HG03108 (cell line): ENCODE measurements at regions not wholly inside any gene's neighbourhood (a gene's known extent, or its start where the extent isn't known, plus 50 kb on each side); places are given as distances from the start of the nearest gene placed in this dataset.

Experiments used
- ATAC-seq: cut with Tn5 transposase; IDR thresholded peaks from one replicate; pipeline ENCODE4 v1.9.1; 2021; ENCODE audit warnings: moderate library complexity; ENCODE audit not compliant: unreplicated experiment

- ATAC-seq: no peak
Observed at GRCh38 chr16:79543219-79543618, 57.3 kb downstream of the MAF start.

GRCh38 chr16:79542237-79542774, 58.2 kb downstream of the MAF start:
- no peak for ATAC-seq

DNA sequence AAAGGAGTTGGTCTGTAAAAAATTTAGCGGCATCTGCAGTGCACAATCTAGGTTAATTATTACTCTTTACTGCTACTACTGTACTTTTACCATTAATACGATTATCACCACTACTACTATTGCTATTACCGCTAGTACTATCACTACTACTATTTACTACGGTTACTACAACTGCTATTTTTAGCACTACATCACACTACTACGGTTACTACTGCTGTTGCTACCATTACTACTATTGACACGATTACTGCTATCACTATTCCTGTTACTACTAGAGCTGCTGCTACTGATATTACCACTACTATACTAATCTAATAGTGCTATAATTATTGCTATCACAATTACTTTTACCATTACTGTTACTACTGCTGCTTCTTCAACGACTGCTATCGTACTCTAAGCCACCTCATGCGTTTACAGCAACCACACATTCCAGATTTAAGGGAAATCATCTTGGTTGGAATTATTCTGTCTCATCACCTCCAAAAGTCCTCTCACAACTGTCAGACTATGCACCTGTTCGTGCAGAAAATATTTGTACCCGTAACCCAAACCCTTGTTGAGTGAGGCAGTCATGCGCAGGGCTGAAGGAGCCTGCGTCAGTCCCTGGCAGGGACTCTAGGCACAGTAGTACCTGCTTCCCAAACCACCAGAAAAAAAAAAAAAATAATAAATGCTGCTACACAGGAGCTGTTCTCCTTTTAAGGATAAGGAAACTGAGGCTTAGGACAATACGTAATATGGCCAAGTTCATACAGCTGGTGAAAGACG, 59.5 kb downstream of the MAF start:
- no peak for ATAC-seq

- ATAC-seq: no peak
Observed at GRCh38 chr16:79537584-79537983, 63.0 kb downstream of the MAF start.

- no peak for ATAC-seq
Observed at GRCh38 chr16:79536958-79537357, 63.6 kb downstream of the MAF start.

- no peak for ATAC-seq
Observed at GRCh38 chr16:79535130-79535529, 65.4 kb downstream of the MAF start.

DNA sequence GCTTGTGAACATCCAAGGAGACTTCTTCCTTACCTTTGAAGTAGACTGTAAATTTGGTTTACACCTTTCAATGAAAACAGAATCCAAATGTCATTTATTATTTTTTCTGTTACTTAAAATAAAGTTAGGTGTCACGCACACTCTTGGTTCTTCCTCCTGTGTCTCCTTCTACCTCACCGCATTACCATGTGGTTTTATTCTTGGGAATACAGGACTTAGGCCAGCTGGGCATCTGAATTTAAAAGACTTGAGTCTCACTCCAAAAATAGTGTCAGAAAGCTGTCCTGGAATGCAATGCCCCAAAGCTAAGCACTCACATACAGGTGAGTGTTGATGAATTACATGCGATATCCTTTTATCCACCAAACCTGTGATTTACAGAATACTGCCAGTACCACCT, 66.4 kb downstream of the MAF start:
- ATAC-seq: no peak

DNA sequence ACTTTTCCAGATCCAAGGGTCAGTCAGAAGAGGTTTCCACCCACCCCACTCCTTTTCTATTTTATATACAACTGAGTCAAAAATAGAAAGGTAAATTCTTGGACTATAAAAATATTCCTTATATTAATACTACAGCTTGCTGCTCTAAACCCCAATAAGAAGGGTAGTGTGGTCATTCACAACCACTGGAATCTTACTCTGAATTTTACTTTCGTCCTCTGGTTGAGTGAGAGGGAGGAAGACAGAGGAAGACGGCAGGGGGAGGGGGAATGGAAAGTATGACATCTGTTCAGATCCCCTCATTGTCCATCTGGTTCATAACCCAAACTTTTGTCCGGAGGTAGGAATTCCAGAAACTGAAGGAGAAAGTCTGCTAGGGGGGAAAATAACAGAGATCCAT, 67.2 kb downstream of the MAF start:
- no peak for ATAC-seq

DNA sequence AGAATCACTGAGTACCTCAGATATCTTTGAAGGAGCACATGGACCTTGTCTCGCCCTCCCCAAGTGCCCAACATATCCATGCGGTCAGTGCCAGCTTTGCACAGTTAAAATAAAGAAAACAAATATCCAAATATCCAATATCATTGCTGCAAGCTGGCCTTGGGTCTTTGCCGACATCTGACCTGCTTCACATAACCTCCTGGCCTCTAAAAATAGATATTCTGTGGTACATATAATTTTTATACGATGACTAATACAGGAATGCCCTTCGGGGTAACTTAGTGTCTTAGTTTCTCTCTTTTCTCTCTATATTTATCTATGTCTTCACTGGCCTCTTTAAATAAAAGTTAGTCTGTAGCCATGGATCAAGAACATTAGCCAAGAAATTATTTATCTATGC, 67.8 kb downstream of the MAF start:
- no peak for ATAC-seq

DNA sequence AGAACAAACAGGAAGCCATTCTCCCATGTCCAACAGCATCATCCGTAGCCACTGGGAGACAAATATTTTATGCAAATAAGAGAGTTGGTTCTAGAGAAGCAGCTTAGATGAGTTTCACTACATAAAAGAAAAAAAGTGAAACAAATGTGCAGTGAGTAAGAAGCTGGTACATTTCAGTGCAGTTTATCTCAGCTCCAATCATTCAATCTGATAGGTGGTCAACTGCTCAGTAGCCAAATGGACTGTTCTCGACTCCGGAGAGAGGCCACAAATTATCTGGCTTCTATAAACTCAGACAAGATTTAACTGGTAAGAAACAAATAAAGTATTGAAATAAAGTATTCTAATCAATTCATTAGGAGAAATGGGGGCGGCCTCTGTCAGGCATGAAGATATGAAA, 68.3 kb downstream of the MAF start:
- no peak for ATAC-seq

GRCh38 chr16:79528338-79528737, 72.2 kb downstream of the MAF start:
- ATAC-seq: no peak

GRCh38 chr16:79523971-79524370, 76.6 kb downstream of the MAF start:
- no peak for ATAC-seq

- no peak for ATAC-seq
Observed at GRCh38 chr16:79519448-79519847, 81.1 kb downstream of the MAF start.

DNA sequence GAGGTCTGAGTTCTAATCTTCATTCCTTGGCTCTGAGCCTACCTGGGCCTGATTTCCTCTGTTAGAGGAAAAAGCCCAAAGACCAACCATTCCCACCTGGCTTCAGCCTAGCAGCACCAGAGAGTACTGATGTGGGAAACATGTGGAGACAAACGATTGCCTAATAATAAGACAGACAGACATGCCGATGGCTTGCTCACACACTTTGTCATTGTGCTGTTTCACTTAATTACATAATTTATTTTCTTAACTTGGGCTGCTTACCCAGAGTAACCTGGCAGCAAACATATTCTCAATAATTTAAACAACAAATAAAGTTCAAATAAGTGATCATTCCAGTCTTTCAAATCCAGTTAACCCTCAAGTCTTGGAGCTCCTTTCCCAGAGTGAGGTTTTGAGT, 83.4 kb downstream of the MAF start:
- ATAC-seq: no peak

GRCh38 chr16:79510879-79511278, 89.7 kb downstream of the MAF start:
- ATAC-seq: no peak

GRCh38 chr16:79509906-79510305, 90.6 kb downstream of the MAF start:
- ATAC-seq: no peak

DNA sequence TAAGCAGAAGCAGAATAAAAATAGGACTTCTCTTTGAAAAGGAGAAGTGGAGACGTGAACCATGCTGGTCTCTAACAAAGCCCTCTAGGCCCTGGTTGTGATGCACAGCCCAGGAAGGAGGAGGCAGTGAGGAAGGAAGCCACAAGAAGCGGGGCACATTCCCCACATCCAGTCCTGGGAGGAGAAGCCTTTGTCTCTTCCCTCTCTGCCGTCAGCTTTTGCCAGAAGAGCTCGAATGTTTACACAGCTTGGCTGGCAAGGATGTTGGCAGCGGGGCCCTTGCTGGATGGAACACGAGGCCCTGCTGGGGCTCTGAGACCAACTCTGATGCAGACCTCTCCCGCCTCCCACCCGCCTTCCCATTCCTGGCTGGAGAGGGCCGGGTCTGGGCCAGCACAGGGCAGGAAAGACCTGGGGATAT, 91.3 kb downstream of the MAF start:
- ATAC-seq: no peak

DNA sequence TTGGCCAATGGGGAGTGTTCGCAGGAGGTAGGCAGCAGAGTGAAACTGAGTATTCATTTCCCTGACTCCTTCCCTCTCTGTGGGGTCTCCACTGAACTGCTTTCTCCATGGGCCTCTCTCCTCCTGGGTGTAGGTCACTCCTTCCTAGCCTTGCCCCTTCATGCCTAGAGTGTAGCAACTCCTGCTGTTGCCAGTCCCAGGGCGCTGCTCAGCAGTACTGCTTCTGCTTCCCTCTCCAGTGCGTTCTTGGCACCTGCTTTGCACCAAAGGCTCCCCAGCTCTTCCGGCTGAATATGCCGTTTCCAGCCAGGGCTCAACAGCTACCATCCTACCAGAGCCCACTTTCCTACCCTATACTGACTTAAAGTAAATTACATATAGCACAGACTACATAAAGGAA, 92.2 kb downstream of the MAF start:
- no peak for ATAC-seq

GRCh38 chr16:79505344-79505743, 95.2 kb downstream of the MAF start:
- no peak for ATAC-seq

- ATAC-seq: no peak
Observed at GRCh38 chr16:79503511-79503910, 97.0 kb downstream of the MAF start.

DNA sequence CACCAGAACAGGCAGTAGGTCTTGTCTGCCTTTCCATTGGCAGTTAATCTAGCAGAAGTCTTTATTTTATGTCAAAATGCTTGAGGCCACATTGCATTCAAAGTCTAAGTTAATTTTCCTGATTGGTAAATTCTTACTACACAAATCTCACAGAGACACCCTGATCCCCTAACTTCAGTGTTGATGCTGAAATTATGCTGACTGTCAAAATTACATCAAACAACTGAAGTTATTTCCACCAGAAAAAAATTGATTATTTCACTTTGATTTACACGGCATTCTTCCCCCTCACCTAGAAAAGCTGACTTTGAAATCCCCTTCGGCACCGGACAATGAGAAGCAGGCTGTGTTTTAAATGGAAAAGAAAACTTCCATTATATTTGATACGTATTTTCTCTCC, 99.1 kb downstream of the MAF start:
- ATAC-seq: no peak

DNA sequence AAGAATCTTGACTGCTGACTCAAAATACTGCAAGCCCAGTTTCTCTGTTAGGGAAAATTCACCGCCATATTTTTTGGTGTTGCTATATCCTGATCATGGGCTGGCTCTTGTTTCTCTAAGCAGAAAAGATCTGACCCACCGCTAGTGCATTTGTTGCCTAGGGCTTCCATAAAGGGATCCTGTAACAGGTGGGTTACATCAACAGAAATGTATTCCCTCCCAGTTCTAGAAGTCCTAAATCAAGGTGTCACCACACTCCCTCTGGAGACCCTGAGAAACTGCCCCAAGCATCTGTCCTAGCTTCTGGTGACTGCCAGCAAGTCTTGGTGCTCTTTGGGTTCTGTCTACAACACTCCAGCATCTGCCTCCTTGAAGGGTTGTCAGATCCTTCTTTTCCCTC, 99.7 kb downstream of the MAF start:
- ATAC-seq: no peak

- no peak for ATAC-seq
Observed at GRCh38 chr16:79500286-79500685, 100.3 kb downstream of the MAF start.
